HG03432 (cell line): ENCODE measurements at regions not wholly inside any gene's neighbourhood (a gene's known extent, or its start where the extent isn't known, plus 50 kb on each side); places are given as distances from the start of the nearest gene placed in this dataset.

Experiments used
- ATAC-seq: cut with Tn5 transposase; IDR thresholded peaks from one replicate; pipeline ENCODE4 v1.9.1; 2021; ENCODE audit warnings: mild to moderate bottlenecking, moderate library complexity; ENCODE audit not compliant: unreplicated experiment

- ATAC-seq: no peak
Observed at GRCh38 chr15:61499376-61499775, 270.3 kb upstream of the RORA start.

- no peak for ATAC-seq
Observed at GRCh38 chr15:61489571-61489970, 260.5 kb upstream of the RORA start.

GRCh38 chr15:61483599-61483998 is 254.5 kb upstream of the RORA start:
- ATAC-seq: no peak

GRCh38 chr15:61481886-61482285 is 252.8 kb upstream of the RORA start:
- no peak for ATAC-seq

- no peak for ATAC-seq
Observed at GRCh38 chr15:61480863-61481262, 251.8 kb upstream of the RORA start.

GRCh38 chr15:61480295-61480694 is 251.2 kb upstream of the RORA start:
- ATAC-seq: no peak

GRCh38 chr15:61479613-61480012 is 250.5 kb upstream of the RORA start:
- ATAC-seq: no peak

- ATAC-seq: no peak
Observed at GRCh38 chr15:61476741-61477140, 247.6 kb upstream of the RORA start.

- no peak for ATAC-seq
Observed at GRCh38 chr15:61474796-61475195, 245.7 kb upstream of the RORA start.

GRCh38 chr15:61467823-61468222 is 238.7 kb upstream of the RORA start:
- no peak for ATAC-seq

- no peak for ATAC-seq
Observed at GRCh38 chr15:61459785-61460707, 230.9 kb upstream of the RORA start.

- ATAC-seq: no peak
Observed at GRCh38 chr15:61457050-61457733, 228.1 kb upstream of the RORA start.

GRCh38 chr15:61449186-61449702 is 220.1 kb upstream of the RORA start:
- ATAC-seq: no peak

GRCh38 chr15:61447981-61448380 is 218.9 kb upstream of the RORA start:
- no peak for ATAC-seq

- no peak for ATAC-seq
Observed at GRCh38 chr15:61444585-61444984, 215.5 kb upstream of the RORA start.

GRCh38 chr15:61442821-61443220 is 213.7 kb upstream of the RORA start:
- no peak for ATAC-seq

GRCh38 chr15:61441891-61442290 is 212.8 kb upstream of the RORA start:
- no peak for ATAC-seq

- no peak for ATAC-seq
Observed at GRCh38 chr15:61426466-61426865, 197.4 kb upstream of the RORA start.

GRCh38 chr15:61425934-61426333 is 196.8 kb upstream of the RORA start:
- ATAC-seq: no peak

- ATAC-seq: no peak
Observed at GRCh38 chr15:61422773-61423172, 193.7 kb upstream of the RORA start.

GRCh38 chr15:61421938-61422337 is 192.8 kb upstream of the RORA start:
- ATAC-seq: no peak

GRCh38 chr15:61421470-61421869 is 192.4 kb upstream of the RORA start:
- ATAC-seq: no peak
